ENCODE measurements at regions not wholly inside any gene's neighbourhood (a gene's known extent, or its start where the extent isn't known, plus 50 kb on each side); places are given as distances from the start of the nearest gene placed in this dataset.
"Not testable (repeated sequence)": the region's sequence is repeated elsewhere in the genome, so short reads cannot be mapped to it uniquely, and the experiment has no call there.

- H4K20me1 ChIP-seq (ENCODE audit: insufficient read depth, low read length): no peaks in the 10 kb centered on the region
- no peak overlapping the region for H3K27ac ChIP-seq (ENCODE audit: low read depth, low read length, poor library complexity, severe bottlenecking)
- no peaks in the 10 kb centered on the region for H3K27me3 ChIP-seq (ENCODE audit: insufficient read depth, low read length)
- no peaks in the 10 kb centered on the region for H3K9me2 ChIP-seq (ENCODE audit: low read depth, low read length)
- H3K79me2 ChIP-seq (ENCODE audit: insufficient read depth, low read length): no peaks in the 10 kb centered on the region
- H3K4me3 ChIP-seq (ENCODE audit: low read depth, low read length, poor library complexity, severe bottlenecking): no peak overlapping the region
- no peak overlapping the region for H3K9ac ChIP-seq (ENCODE audit: low read length)
- H3K9me3 ChIP-seq (ENCODE audit: low read length): peaks cover 3% of the 10 kb centered on the region; the same call in 1 of the 2 replicates
- no peak overlapping the region for H2AFZ ChIP-seq (ENCODE audit: low read length)
- H3K4me2 ChIP-seq (ENCODE audit: low read length): no peak overlapping the region
- no peaks in the 10 kb centered on the region for H3K4me1 ChIP-seq (ENCODE audit: insufficient read depth, low read length, severe bottlenecking)
- no peaks in the 10 kb centered on the region for H3F3A ChIP-seq (ENCODE audit: insufficient read depth, low read length)
- no peak for TF ChIP-seq CTCF (IDR thresholded peaks at IDR 0.05; ENCODE audit: low read length)
- TF ChIP-seq EZH2 (IDR thresholded peaks at IDR 0.05; ENCODE audit: borderline replicate concordance, low read length): no peak
- H3K36me3 ChIP-seq (ENCODE audit: insufficient read depth, low read length): no peaks in the 10 kb centered on the region
Measured at GRCh38 chr20:30611239-30611984, 646.1 kb upstream of the DEFB115 start.

- Histone ChIP-seq H3F3A (ENCODE audit: insufficient read depth, low read length) (no peaks in the 10 kb centered on the region), H4K20me1 (ENCODE audit: insufficient read depth, low read length) (no peaks in the 10 kb centered on the region), H2AFZ (ENCODE audit: low read length) (no peak overlapping the region), H3K9me2 (ENCODE audit: low read depth, low read length) (no peaks in the 10 kb centered on the region), H3K4me2 (ENCODE audit: low read length) (no peak overlapping the region), H3K4me1 (ENCODE audit: insufficient read depth, low read length, severe bottlenecking) (no peaks in the 10 kb centered on the region), H3K9ac (ENCODE audit: low read length) (no peak overlapping the region), H3K27ac (ENCODE audit: low read depth, low read length, poor library complexity, severe bottlenecking) (no peak overlapping the region), H3K27me3 (ENCODE audit: insufficient read depth, low read length) (no peaks in the 10 kb centered on the region), H3K36me3 (ENCODE audit: insufficient read depth, low read length) (no peaks in the 10 kb centered on the region), H3K79me2 (ENCODE audit: insufficient read depth, low read length) (no peaks in the 10 kb centered on the region), H3K4me3 (ENCODE audit: low read depth, low read length, poor library complexity, severe bottlenecking) (no peak overlapping the region), H3K9me3 (ENCODE audit: low read length) (no peaks in the 10 kb centered on the region)
- TF ChIP-seq CTCF (IDR thresholded peaks at IDR 0.05; ENCODE audit: low read length) (no peak), EZH2 (IDR thresholded peaks at IDR 0.05; ENCODE audit: borderline replicate concordance, low read length) (no peak)
Measured at GRCh38 chr20:30612344-30612743, 645.1 kb upstream of the DEFB115 start.

GRCh38 chr20:30621346-30621745 lies 636.1 kb upstream of the DEFB115 start:
- H2AFZ ChIP-seq (ENCODE audit: low read length): not testable (repeated sequence)

GRCh38 chr20:30624310-30624709 lies 633.2 kb upstream of the DEFB115 start:
- H3K27me3 ChIP-seq (ENCODE audit: insufficient read depth, low read length); H3K4me2 ChIP-seq (ENCODE audit: low read length); H2AFZ ChIP-seq (ENCODE audit: low read length); H3K27ac ChIP-seq (ENCODE audit: low read depth, low read length, poor library complexity, severe bottlenecking); H3K36me3 ChIP-seq (ENCODE audit: insufficient read depth, low read length); H3K9me2 ChIP-seq (ENCODE audit: low read depth, low read length); H3K9me3 ChIP-seq (ENCODE audit: low read length); H3F3A ChIP-seq (ENCODE audit: insufficient read depth, low read length); H4K20me1 ChIP-seq (ENCODE audit: insufficient read depth, low read length); H3K4me1 ChIP-seq (ENCODE audit: insufficient read depth, low read length, severe bottlenecking); H3K4me3 ChIP-seq (ENCODE audit: low read depth, low read length, poor library complexity, severe bottlenecking); H3K9ac ChIP-seq (ENCODE audit: low read length); H3K79me2 ChIP-seq (ENCODE audit: insufficient read depth, low read length): not testable (repeated sequence)

More at GRCh38 chr20:30621346-30621745, 636.1 kb upstream of the DEFB115 start:
- not testable (repeated sequence) for H3K36me3 ChIP-seq (ENCODE audit: insufficient read depth, low read length); H3K27me3 ChIP-seq (ENCODE audit: insufficient read depth, low read length); H3K4me2 ChIP-seq (ENCODE audit: low read length); H3K9me2 ChIP-seq (ENCODE audit: low read depth, low read length); H3K27ac ChIP-seq (ENCODE audit: low read depth, low read length, poor library complexity, severe bottlenecking); H3K9me3 ChIP-seq (ENCODE audit: low read length); H3K4me3 ChIP-seq (ENCODE audit: low read depth, low read length, poor library complexity, severe bottlenecking); H4K20me1 ChIP-seq (ENCODE audit: insufficient read depth, low read length); H3K9ac ChIP-seq (ENCODE audit: low read length); H3F3A ChIP-seq (ENCODE audit: insufficient read depth, low read length); H3K79me2 ChIP-seq (ENCODE audit: insufficient read depth, low read length); H3K4me1 ChIP-seq (ENCODE audit: insufficient read depth, low read length, severe bottlenecking)

GRCh38 chr20:30629376-30629775 lies 628.1 kb upstream of the DEFB115 start:
- not testable (repeated sequence) for H3K4me2 ChIP-seq (ENCODE audit: low read length); H3F3A ChIP-seq (ENCODE audit: insufficient read depth, low read length); H4K20me1 ChIP-seq (ENCODE audit: insufficient read depth, low read length); H3K27me3 ChIP-seq (ENCODE audit: insufficient read depth, low read length); H2AFZ ChIP-seq (ENCODE audit: low read length); H3K4me1 ChIP-seq (ENCODE audit: insufficient read depth, low read length, severe bottlenecking); H3K9ac ChIP-seq (ENCODE audit: low read length); H3K36me3 ChIP-seq (ENCODE audit: insufficient read depth, low read length); H3K9me3 ChIP-seq (ENCODE audit: low read length); H3K4me3 ChIP-seq (ENCODE audit: low read depth, low read length, poor library complexity, severe bottlenecking); H3K9me2 ChIP-seq (ENCODE audit: low read depth, low read length); H3K27ac ChIP-seq (ENCODE audit: low read depth, low read length, poor library complexity, severe bottlenecking); H3K79me2 ChIP-seq (ENCODE audit: insufficient read depth, low read length)
